Spleen (tissue), 7 donors: ENCODE measurements at regions not wholly inside any gene's neighbourhood (a gene's known extent, or its start where the extent isn't known, plus 50 kb on each side); places are given as distances from the start of the nearest gene placed in this dataset.

Experiments used
- POLR2A ChIP-seq, 3 donors: fragments of 450-650 bp; IDR thresholded peaks; one replicate each; pipeline ENCODE4 v1.5.1; 2017; ENCODE audit warnings: antibody characterized with exemption in 3 of 3, mild to moderate bottlenecking in 1 of 3
- TF ChIP-seq, protein P1 (sequence below), 11 experiments: fragments of 200-600 bp in 7 of 11; fragments of 450-650 bp in 4 of 11; sonication (generic) in 4 of 11; IDR thresholded peaks in 8 of 11; conservative IDR thresholded peaks in 3 of 11; 1 replicate in 7 of 11; 2 replicates in 4 of 11; pipeline versions ENCODE4 v1.4.0 to v1.8.0; 2016 to 2021; ENCODE audit warnings: antibody characterized with exemption in 11 of 11, inconsistent platforms in 4 of 11, mild to moderate bottlenecking in 1 of 11
- donor health status: DM: no; HTN: no; CAD: no; lungs with moderate emphysema.
- donor health status: DM: no; HTN: no; CAD: no.
- donor health status: DM: no; HTN: no; CAD: no.

DNA sequence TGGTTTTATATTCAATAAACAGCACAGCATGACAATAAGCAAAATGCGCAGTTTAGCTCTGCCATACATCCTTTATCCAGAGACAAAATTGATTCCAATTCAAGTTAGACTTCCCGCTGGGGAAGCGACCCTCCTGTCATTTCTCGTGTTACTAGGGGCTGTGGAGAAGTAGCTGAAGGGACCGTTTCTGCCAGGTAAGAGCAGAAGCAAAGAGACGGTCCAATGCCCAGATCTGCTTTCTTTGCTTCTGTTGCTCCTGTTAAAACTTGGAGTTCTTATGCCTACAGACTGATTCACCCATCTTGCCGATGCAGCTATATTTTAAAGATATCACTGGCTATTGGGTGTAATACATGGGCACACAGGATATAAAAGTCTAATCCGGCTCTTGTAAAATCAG lies 156.8 kb upstream of the AVPR1A start:
- TF ChIP-seq, protein P1, sequence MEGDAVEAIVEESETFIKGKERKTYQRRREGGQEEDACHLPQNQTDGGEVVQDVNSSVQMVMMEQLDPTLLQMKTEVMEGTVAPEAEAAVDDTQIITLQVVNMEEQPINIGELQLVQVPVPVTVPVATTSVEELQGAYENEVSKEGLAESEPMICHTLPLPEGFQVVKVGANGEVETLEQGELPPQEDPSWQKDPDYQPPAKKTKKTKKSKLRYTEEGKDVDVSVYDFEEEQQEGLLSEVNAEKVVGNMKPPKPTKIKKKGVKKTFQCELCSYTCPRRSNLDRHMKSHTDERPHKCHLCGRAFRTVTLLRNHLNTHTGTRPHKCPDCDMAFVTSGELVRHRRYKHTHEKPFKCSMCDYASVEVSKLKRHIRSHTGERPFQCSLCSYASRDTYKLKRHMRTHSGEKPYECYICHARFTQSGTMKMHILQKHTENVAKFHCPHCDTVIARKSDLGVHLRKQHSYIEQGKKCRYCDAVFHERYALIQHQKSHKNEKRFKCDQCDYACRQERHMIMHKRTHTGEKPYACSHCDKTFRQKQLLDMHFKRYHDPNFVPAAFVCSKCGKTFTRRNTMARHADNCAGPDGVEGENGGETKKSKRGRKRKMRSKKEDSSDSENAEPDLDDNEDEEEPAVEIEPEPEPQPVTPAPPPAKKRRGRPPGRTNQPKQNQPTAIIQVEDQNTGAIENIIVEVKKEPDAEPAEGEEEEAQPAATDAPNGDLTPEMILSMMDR (IDR thresholded peaks at IDR 0.05 in 8 of 11, conservative IDR thresholded peaks at IDR 0.05 in 3 of 11) = no peak
- TF ChIP-seq POLR2A (IDR thresholded peaks at IDR 0.05) = no peak
